Posterior vena cava (tissue), 2 donors: ENCODE measurements at regions not wholly inside any gene's neighbourhood (a gene's known extent, or its start where the extent isn't known, plus 50 kb on each side); places are given as distances from the start of the nearest gene placed in this dataset.

ENCODE experiments used
- DNase-seq: peaks from one replicate; pipeline ENCODE4 v3.0.0-alpha.2; 2020; ENCODE audit warnings: low spot score
- intact Hi-C, 2 donors: fragments of 100-400 bp; cut with DNase I; formaldehyde crosslinking; loops; one replicate each; pipeline versions ENCODE4 v1.14.1 to v1.14.2; 2022 to 2023
- donor health status: DM: yes; HTN: yes; CAD: no.
- donor health status: DM: yes; HTN: yes; CAD: no.

GRCh38 chr9:1198085-1198484 lies 147.9 kb downstream of the DMRT2 start:
- intact Hi-C loops: no loop called here
- DNase-seq: no peak

- DNase-seq: no peak
- intact Hi-C loops: no loop called here
Observed at GRCh38 chr9:1200847-1201251, 150.7 kb downstream of the DMRT2 start.

GRCh38 chr9:1201262-1201661 lies 151.1 kb downstream of the DMRT2 start:
- DNase-seq: no peak
- intact Hi-C loops: no loop called here

- DNase-seq: no peak
- intact Hi-C loops: no loop called here
Observed at GRCh38 chr9:1201901-1202300, 151.7 kb downstream of the DMRT2 start.

- intact Hi-C loops: no loop called here
- no peak for DNase-seq
Observed at GRCh38 chr9:1202512-1203280, 152.5 kb downstream of the DMRT2 start.

- intact Hi-C loops: no loop called here
- no peak for DNase-seq
Observed at GRCh38 chr9:1207686-1208085, 157.5 kb downstream of the DMRT2 start.

GRCh38 chr9:1208157-1208556 lies 158.0 kb downstream of the DMRT2 start:
- intact Hi-C loops: no loop called here
- no peak for DNase-seq

GRCh38 chr9:1210954-1211353 lies 160.8 kb downstream of the DMRT2 start:
- no peak for DNase-seq
- intact Hi-C loops: no loop called here

GRCh38 chr9:1216532-1216931 lies 166.4 kb downstream of the DMRT2 start:
- no peak for DNase-seq
- intact Hi-C loops: no loop called here

GRCh38 chr9:1217076-1217475 lies 166.9 kb downstream of the DMRT2 start:
- intact Hi-C loops: no loop called here
- no peak for DNase-seq

- intact Hi-C loops: no loop called here
- DNase-seq: no peak
Observed at GRCh38 chr9:1219284-1219683, 169.1 kb downstream of the DMRT2 start.

GRCh38 chr9:1221298-1221697 lies 171.1 kb downstream of the DMRT2 start:
- intact Hi-C loops: no loop called here
- no peak for DNase-seq

- intact Hi-C loops: no loop called here
- DNase-seq: no peak
Observed at GRCh38 chr9:1222511-1222910, 172.4 kb downstream of the DMRT2 start.

- DNase-seq: no peak
- intact Hi-C loops: no loop called here
Observed at GRCh38 chr9:1231998-1232919, 182.1 kb downstream of the DMRT2 start.

- no peak for DNase-seq
- intact Hi-C loops: no loop called here
Observed at GRCh38 chr9:1233568-1233967, 183.4 kb downstream of the DMRT2 start.

GRCh38 chr9:1235650-1236049 lies 185.5 kb downstream of the DMRT2 start:
- DNase-seq: no peak
- intact Hi-C loops: no loop called here

- intact Hi-C loops: no loop called here
- DNase-seq: no peak
Observed at GRCh38 chr9:1236061-1236460, 185.9 kb downstream of the DMRT2 start.

GRCh38 chr9:1238407-1238806 lies 188.2 kb downstream of the DMRT2 start:
- DNase-seq: no peak
- intact Hi-C loops: no loop called here

GRCh38 chr9:1248743-1249142 lies 198.6 kb downstream of the DMRT2 start:
- DNase-seq: no peak
- intact Hi-C loops: no loop called here

GRCh38 chr9:1253064-1253979 lies 203.2 kb downstream of the DMRT2 start:
- no peak for DNase-seq
- intact Hi-C loops: no loop called here
